ENCODE measurements at regions not wholly inside any gene's neighbourhood (a gene's known extent, or its start where the extent isn't known, plus 50 kb on each side); places are given as distances from the start of the nearest gene placed in this dataset.
"Not testable (repeated sequence)": the region's sequence is repeated elsewhere in the genome, so short reads cannot be mapped to it uniquely, and the experiment has no call there.

GRCh38 chr13:68708336-68708908 is 1399.2 kb upstream of the ATXN8OS start (continued):
- no peak for TF ChIP-seq PATZ1 (CRISPR knock-in tag; IDR thresholded peaks at IDR 0.05; ENCODE audit: borderline replicate concordance)
- TF ChIP-seq ISL1 (CRISPR knock-in tag; IDR thresholded peaks at IDR 0.05): no peak
- no peak for TF ChIP-seq CSDC2 (CRISPR knock-in tag; IDR thresholded peaks at IDR 0.05)

GRCh38 chr13:68706044-68706443 is 1401.6 kb upstream of the ATXN8OS start:
- not testable (repeated sequence) for ATAC-seq

- TF ChIP-seq ZFP3 (CRISPR knock-in tag; IDR thresholded peaks at IDR 0.05): peak; percentile 91
- TF ChIP-seq CREB5 (CRISPR knock-in tag; IDR thresholded peaks at IDR 0.05; ENCODE audit: low read depth): no peak
- peak; percentile 100 for ATAC-seq
These were observed 1410.1 kb upstream of the ATXN8OS start for GRCh38 chr13:68697551-68697950.

GRCh38 chr13:68696907-68697306 is 1410.7 kb upstream of the ATXN8OS start:
- TF ChIP-seq CSDC2 (CRISPR knock-in tag; IDR thresholded peaks at IDR 0.05) (no peak), ZFP30 (CRISPR knock-in tag; IDR thresholded peaks at IDR 0.05) (no peak), ARNTL (CRISPR knock-in tag; IDR thresholded peaks at IDR 0.05; ENCODE audit: borderline replicate concordance, low read depth) (no peak), CREB5 (CRISPR knock-in tag; IDR thresholded peaks at IDR 0.05; ENCODE audit: low read depth) (no peak), ZNF565 (CRISPR knock-in tag; conservative IDR thresholded peaks at IDR 0.05; ENCODE audit: low read depth) (no peak), ISL1 (CRISPR knock-in tag; IDR thresholded peaks at IDR 0.05) (no peak), TOX (CRISPR knock-in tag; IDR thresholded peaks at IDR 0.05; ENCODE audit: borderline replicate concordance) (no peak), POU6F1 (CRISPR knock-in tag; IDR thresholded peaks at IDR 0.05; ENCODE audit: borderline replicate concordance, low read depth) (no peak), ZNF70 (CRISPR knock-in tag; IDR thresholded peaks at IDR 0.05) (no peak), PATZ1 (CRISPR knock-in tag; IDR thresholded peaks at IDR 0.05; ENCODE audit: borderline replicate concordance) (no peak), TSHZ2 (CRISPR knock-in tag; IDR thresholded peaks at IDR 0.05) (no peak), PPARA (CRISPR knock-in tag; IDR thresholded peaks at IDR 0.05; ENCODE audit: borderline replicate concordance) (no peak), RARB (CRISPR knock-in tag; IDR thresholded peaks at IDR 0.05) (no peak), BACH2 (CRISPR knock-in tag; IDR thresholded peaks at IDR 0.05; ENCODE audit: borderline replicate concordance) (no peak), ZC3H10 (CRISPR knock-in tag; IDR thresholded peaks at IDR 0.05) (no peak), GLIS3 (CRISPR knock-in tag; IDR thresholded peaks at IDR 0.05) (no peak), ESRRG (CRISPR knock-in tag; IDR thresholded peaks at IDR 0.05) (no peak)
- ATAC-seq: 0 out of 3 replicates have a peak, but pooled peaks have one; percentile 20
